Cardiac muscle cell (in vitro differentiated cells and primary cell): ENCODE measurements at regions not wholly inside any gene's neighbourhood (a gene's known extent, or its start where the extent isn't known, plus 50 kb on each side); places are given as distances from the start of the nearest gene placed in this dataset.

Source experiments
- DNase-seq, 2 donors: peaks; one replicate each; pipeline versions ENCODE4 v3.0.0 to v3.0.0-alpha.2; 2010 to 2017; ENCODE audit warnings: low read depth in 1 of 2, low spot score in 1 of 2
- H3K27ac ChIP-seq: fragments of 200-600 bp; sonication (generic); 2 replicates; pipeline ENCODE4 v1.5.1; 2016
- H3K27me3 ChIP-seq: fragments of 200-600 bp; sonication (generic); 2 replicates; pipeline ENCODE4 v1.6.0; 2016; ENCODE audit warnings: control low read depth
- H3K36me3 ChIP-seq: fragments of 200-600 bp; sonication (generic); 2 replicates; pipeline ENCODE4 v1.5.1; 2016; ENCODE audit warnings: control low read depth
- H3K4me1 ChIP-seq: fragments of 200-600 bp; sonication (generic); 2 replicates; pipeline ENCODE4 v1.8.1; 2017; ENCODE audit warnings: low read depth, mild to moderate bottlenecking, mixed run types
- H3K4me3 ChIP-seq: fragments of 200-600 bp; sonication (generic); 2 replicates; pipeline ENCODE4 v1.5.1; 2016; ENCODE audit warnings: mild to moderate bottlenecking
- H3K9me3 ChIP-seq: fragments of 200-600 bp; sonication (generic); 2 replicates; pipeline ENCODE4 v1.5.1; 2017; ENCODE audit warnings: low read depth, mild to moderate bottlenecking, control low read depth
- TF ChIP-seq, protein P1 (sequence below): IDR thresholded peaks from 2 replicates; pipeline ENCODE4 v1.5.1; 2012; ENCODE audit warnings: low read depth, mild to moderate bottlenecking, low read length

DNA sequence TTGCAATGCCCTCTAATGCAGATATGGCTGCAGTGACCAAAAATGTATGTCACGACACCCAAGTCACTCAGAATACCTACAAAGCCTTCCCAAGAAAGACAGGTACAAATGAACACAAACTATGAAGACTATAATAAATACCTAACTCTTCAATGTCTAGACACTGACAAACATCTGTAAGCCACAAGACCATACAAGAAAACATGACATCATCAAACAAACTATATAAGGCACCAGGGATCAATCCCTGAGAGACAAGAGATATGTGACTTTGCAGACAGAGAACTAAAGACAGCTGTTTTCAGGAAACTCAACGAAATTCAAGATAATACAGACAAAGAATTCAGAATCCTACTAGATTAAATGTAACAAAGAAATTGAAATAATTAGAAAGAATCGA is 603.7 kb downstream of the CDH9 start:
- no peaks in the 10 kb centered on the region for H3K4me1 ChIP-seq
- no peak for DNase-seq

DNA sequence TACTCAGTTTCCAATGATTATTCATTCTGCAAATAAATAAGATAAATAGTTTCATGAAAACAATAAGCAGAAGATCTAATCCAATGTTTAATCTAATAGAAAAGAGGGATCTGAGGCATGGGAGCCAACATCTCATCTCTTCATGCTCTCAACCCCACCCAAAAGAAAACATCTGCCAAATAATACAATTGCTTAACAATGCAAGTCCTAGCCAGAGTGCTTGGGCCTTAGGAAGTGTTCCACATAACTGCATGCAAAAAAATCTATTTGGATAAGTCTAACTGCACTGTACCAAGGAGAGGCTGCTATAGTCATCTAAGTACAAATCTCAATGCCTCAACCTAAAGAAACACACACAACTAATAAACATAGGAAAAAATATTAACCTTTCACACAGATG is 606.0 kb downstream of the CDH9 start:
- Histone ChIP-seq H3K4me1 (no peaks in the 10 kb centered on the region), H3K4me3 (no peak overlapping the region), H3K36me3 (no peaks in the 10 kb centered on the region), H3K27ac (no peak overlapping the region), H3K27me3 (no peaks in the 10 kb centered on the region), H3K9me3 (no peaks in the 10 kb centered on the region)
- no peak for DNase-seq
- TF ChIP-seq, protein P1, sequence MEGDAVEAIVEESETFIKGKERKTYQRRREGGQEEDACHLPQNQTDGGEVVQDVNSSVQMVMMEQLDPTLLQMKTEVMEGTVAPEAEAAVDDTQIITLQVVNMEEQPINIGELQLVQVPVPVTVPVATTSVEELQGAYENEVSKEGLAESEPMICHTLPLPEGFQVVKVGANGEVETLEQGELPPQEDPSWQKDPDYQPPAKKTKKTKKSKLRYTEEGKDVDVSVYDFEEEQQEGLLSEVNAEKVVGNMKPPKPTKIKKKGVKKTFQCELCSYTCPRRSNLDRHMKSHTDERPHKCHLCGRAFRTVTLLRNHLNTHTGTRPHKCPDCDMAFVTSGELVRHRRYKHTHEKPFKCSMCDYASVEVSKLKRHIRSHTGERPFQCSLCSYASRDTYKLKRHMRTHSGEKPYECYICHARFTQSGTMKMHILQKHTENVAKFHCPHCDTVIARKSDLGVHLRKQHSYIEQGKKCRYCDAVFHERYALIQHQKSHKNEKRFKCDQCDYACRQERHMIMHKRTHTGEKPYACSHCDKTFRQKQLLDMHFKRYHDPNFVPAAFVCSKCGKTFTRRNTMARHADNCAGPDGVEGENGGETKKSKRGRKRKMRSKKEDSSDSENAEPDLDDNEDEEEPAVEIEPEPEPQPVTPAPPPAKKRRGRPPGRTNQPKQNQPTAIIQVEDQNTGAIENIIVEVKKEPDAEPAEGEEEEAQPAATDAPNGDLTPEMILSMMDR: no peak

More for the DNA sequence above, 603.7 kb downstream of the CDH9 start:
- no peaks in the 10 kb centered on the region for H3K27me3 ChIP-seq
- TF ChIP-seq, protein P1: no peak
- no peaks in the 10 kb centered on the region for H3K9me3 ChIP-seq
- H3K27ac ChIP-seq: no peak overlapping the region
- no peak overlapping the region for H3K4me3 ChIP-seq
- H3K36me3 ChIP-seq: no peaks in the 10 kb centered on the region

DNA sequence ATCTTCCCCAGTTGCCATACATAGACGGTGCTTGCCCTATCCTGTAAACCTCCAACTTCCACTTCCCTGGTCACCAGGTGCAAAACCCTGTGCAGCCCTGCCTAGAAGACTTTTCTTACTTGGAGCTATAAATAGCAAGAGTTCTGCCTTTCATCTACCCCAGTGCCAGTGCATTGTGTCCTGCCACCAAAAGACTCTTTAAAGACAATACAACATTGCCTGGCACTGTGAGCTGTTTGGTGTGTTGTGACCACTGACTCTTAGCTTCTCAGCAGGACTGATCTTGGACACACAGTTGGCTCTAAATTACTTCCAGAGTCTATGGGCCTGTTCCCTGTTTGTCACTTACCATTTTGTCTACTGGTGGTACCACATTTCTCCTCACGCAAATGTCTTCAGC is 608.1 kb downstream of the CDH9 start:
- H3K36me3 ChIP-seq: no peaks in the 10 kb centered on the region
- no peak for DNase-seq
- H3K27me3 ChIP-seq: no peaks in the 10 kb centered on the region
- no peaks in the 10 kb centered on the region for H3K9me3 ChIP-seq
- H3K4me1 ChIP-seq: no peaks in the 10 kb centered on the region
- TF ChIP-seq, protein P1: no peak
- H3K27ac ChIP-seq: no peak overlapping the region
- no peak overlapping the region for H3K4me3 ChIP-seq

DNA sequence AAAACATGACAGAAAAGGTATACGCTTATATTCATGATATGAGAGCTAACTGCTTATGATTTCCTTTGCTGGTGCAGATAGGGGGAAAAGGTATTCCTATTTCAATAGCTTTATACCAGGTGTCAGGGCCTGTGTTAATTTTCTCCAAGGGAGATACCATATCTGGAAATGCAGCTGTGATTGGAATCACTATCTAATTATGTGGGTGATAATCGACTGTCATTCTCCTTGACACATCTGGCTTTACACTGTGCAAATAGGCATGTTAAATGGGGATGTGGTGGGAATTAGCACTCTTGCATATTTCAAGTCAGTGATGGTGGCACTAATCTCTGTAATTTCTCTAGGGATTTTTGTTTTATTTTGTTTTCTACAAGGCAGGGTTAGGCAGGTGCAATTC is 611.1 kb downstream of the CDH9 start:
- TF ChIP-seq, protein P1: no peak
- H3K36me3 ChIP-seq: no peaks in the 10 kb centered on the region
- no peak for DNase-seq

GRCh38 chr5:26419987-26420386 is 618.4 kb downstream of the CDH9 start:
- H3K27me3 ChIP-seq: no peaks in the 10 kb centered on the region
- H3K27ac ChIP-seq: no peak overlapping the region
- H3K36me3 ChIP-seq: no peaks in the 10 kb centered on the region
- H3K9me3 ChIP-seq: no peaks in the 10 kb centered on the region
- DNase-seq: no peak
- no peak overlapping the region for H3K4me3 ChIP-seq
- TF ChIP-seq, protein P1: no peak
- no peaks in the 10 kb centered on the region for H3K4me1 ChIP-seq

More for the DNA sequence above, 611.1 kb downstream of the CDH9 start:
- H3K9me3 ChIP-seq: no peaks in the 10 kb centered on the region
- H3K27ac ChIP-seq: no peak overlapping the region
- no peak overlapping the region for H3K4me3 ChIP-seq
- H3K27me3 ChIP-seq: no peaks in the 10 kb centered on the region
- H3K4me1 ChIP-seq: no peaks in the 10 kb centered on the region

DNA sequence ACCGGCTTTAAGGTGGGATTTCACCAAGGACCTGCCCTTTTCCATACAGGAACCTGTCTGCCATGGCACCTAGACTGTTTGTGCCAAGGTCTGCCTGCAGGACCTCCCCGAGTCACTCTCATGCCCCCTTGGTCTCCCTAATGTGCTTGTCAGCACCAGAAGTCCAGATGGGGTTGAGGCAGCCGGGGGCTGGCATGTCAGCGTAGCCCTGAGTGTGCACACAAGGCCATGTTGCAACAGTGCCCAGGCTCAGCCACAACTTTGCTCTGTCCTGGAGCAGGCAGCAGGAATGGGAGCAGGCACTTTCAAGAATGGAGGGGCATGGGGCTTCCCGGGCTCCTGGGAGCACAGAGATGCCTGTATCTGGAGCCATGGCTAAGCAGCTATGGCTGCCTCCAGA is 621.5 kb downstream of the CDH9 start:
- H3K9me3 ChIP-seq: no peaks in the 10 kb centered on the region
- H3K27me3 ChIP-seq: no peaks in the 10 kb centered on the region
- no peak overlapping the region for H3K27ac ChIP-seq
- no peak for DNase-seq
- no peaks in the 10 kb centered on the region for H3K36me3 ChIP-seq
- H3K4me1 ChIP-seq: no peaks in the 10 kb centered on the region
- TF ChIP-seq, protein P1: no peak
- no peak overlapping the region for H3K4me3 ChIP-seq
